HepG2 (cell line): ENCODE measurements at regions not wholly inside any gene's neighbourhood (a gene's known extent, or its start where the extent isn't known, plus 50 kb on each side); places are given as distances from the start of the nearest gene placed in this dataset.
A peak's percentile ranks its signal among the peaks of the same experiment; 100 is the strongest.

Source experiments
- ATAC-seq: fragments of 200-7000 bp; cut with Tn5 transposase; 3 replicates; pipeline ENCODE4 v1.9.1; 2020; ENCODE audit warnings: mild to moderate bottlenecking, moderate library complexity
- BruUV-seq: library from RNA; stranded (reverse); fragments of 400-500 nt; replicated peaks from 2 replicates; lab custom pipeline; 2021; lab: Mats Ljungman, UMichigan
- CTCF ChIA-PET: fragments of 300-600 bp; formaldehyde crosslinking; extraction: SDS; loops from one replicate; lab custom pipeline; 2021; ENCODE audit warnings: low total read pairs, inconsistent platforms, low intra/inter-chr PET ratio; lab: Yijun Ruan, JAX
- POLR2A ChIA-PET: fragments of 350-600 bp; sonication (Branson Sonifier 250); formaldehyde crosslinking; loops from one replicate; lab custom pipeline; 2020; ENCODE audit warnings: antibody characterized with exemption, inconsistent platforms; lab: Yijun Ruan, JAX
- DNase-seq: peaks from one replicate; pipeline ENCODE4 v3.0.0-alpha.2; 2015; ENCODE audit warnings: low spot score
- FAIRE-seq: peaks from 3 replicates; lab custom pipeline; 2011; peaks lifted over from hg19 to GRCh38; lab: Jason Lieb, UNC
- H2AFZ ChIP-seq: one replicate; pipeline ENCODE4 v1.6.1; 2011; ENCODE audit warnings: low read length, inconsistent platforms
- H3K27ac ChIP-seq: fragments of 300-600 bp; 3 replicates; pipeline ENCODE4 v1.8.0; 2011; ENCODE audit warnings: mixed run types, mild to moderate bottlenecking, mixed read lengths, low read length, inconsistent platforms; ENCODE audit not compliant: insufficient read depth; ENCODE audit errors: extremely low read length
- H3K27me3 ChIP-seq, 2 experiments: fragments of 200-600 bp in 1 of 2; 2 replicates in 1 of 2; 3 replicates in 1 of 2; pipeline versions ENCODE4 v1.6.0 to v1.8.0; 2011; ENCODE audit warnings: low read length in 2 of 2, mild to moderate bottlenecking in 2 of 2, moderate library complexity in 2 of 2, inconsistent platforms in 1 of 2; ENCODE audit not compliant: insufficient read depth in 2 of 2, control insufficient read depth in 1 of 2
- H3K36me3 ChIP-seq, 2 experiments: fragments of 200-600 bp in 1 of 2; replicated peaks in 1 of 2; 2 replicates in 1 of 2; 3 replicates in 1 of 2; pipeline versions ENCODE4 v1.5.1 to v1.8.0; 2011; ENCODE audit warnings: low read length in 2 of 2, inconsistent platforms in 1 of 2; ENCODE audit not compliant: insufficient read depth in 2 of 2, control insufficient read depth in 1 of 2
- H3K4me1 ChIP-seq: 2 replicates; pipeline ENCODE4 v1.5.1; 2012; ENCODE audit warnings: low read length, inconsistent platforms; ENCODE audit not compliant: insufficient read depth
- H3K4me2 ChIP-seq: 2 replicates; pipeline ENCODE4 v1.6.0; 2011; ENCODE audit warnings: low read depth, low read length, inconsistent platforms
- H3K4me3 ChIP-seq, 3 experiments: fragments of 200-600 bp in 1 of 3; sonication (generic), shearing (Covaris generic) in 1 of 3; replicated peaks in 1 of 3; 2 replicates each; pipeline ENCODE4 v1.5.1; 2011 to 2016; ENCODE audit warnings: low read length in 3 of 3, inconsistent platforms in 2 of 3, low read depth in 2 of 3, mild to moderate bottlenecking in 2 of 3, control low read depth in 1 of 3, mixed read lengths in 1 of 3; ENCODE audit not compliant: insufficient read depth in 1 of 3
- H3K79me2 ChIP-seq: one replicate; pipeline ENCODE4 v1.6.1; 2011; ENCODE audit warnings: low read length, inconsistent platforms; ENCODE audit not compliant: insufficient read depth
- H3K9ac ChIP-seq: 2 replicates; pipeline ENCODE4 v1.6.0; 2011; ENCODE audit warnings: mild to moderate bottlenecking, low read depth, low read length, inconsistent platforms; ENCODE audit not compliant: insufficient read depth
- H3K9me3 ChIP-seq: 2 replicates; pipeline ENCODE4 v1.5.1; 2012; ENCODE audit warnings: mild to moderate bottlenecking, low read length
- H4K20me1 ChIP-seq: 2 replicates; pipeline ENCODE4 v1.6.0; 2011; ENCODE audit warnings: inconsistent platforms, mild to moderate bottlenecking, low read length, moderate library complexity; ENCODE audit not compliant: insufficient read depth
- ATF7 ChIP-seq, 2 experiments: fragments of 450-650 bp in 1 of 2; sonication (generic) in 1 of 2; formaldehyde crosslinking in 1 of 2; IDR thresholded peaks; 2 replicates each; pipeline versions ENCODE4 v1.4.0 to v1.6.1; 2016 to 2020; ENCODE audit warnings: antibody characterized with exemption in 1 of 2, mild to moderate bottlenecking in 1 of 2, missing genetic modification reagents in 1 of 2
- BCL6 ChIP-seq: IDR thresholded peaks from 2 replicates; pipeline ENCODE4 v1.6.1; 2016; ENCODE audit warnings: missing genetic modification reagents, missing compliant biosample characterization
- CREB1 ChIP-seq, 2 experiments: fragments of 450-650 bp in 1 of 2; IDR thresholded peaks; 2 replicates each; pipeline ENCODE4 v1.6.1; 2016 to 2017; ENCODE audit warnings: control low read depth in 1 of 2, mild to moderate bottlenecking in 1 of 2, missing compliant biosample characterization in 1 of 2, missing genetic modification characterization in 1 of 2
- IKZF4 ChIP-seq: sonication (generic); formaldehyde crosslinking; IDR thresholded peaks from 2 replicates; pipeline ENCODE4 v1.5.1; 2020; ENCODE audit warnings: borderline replicate concordance, mild to moderate bottlenecking, low read depth, missing genetic modification reagents; ENCODE audit errors: not compliant biosample characterization
- PHF20 ChIP-seq: sonication (generic); formaldehyde crosslinking; IDR thresholded peaks from 2 replicates; pipeline ENCODE4 v1.5.0; 2020; ENCODE audit warnings: mild to moderate bottlenecking, missing genetic modification reagents
- PPARG ChIP-seq: conservative IDR thresholded peaks from 2 replicates; pipeline ENCODE4 v1.6.1; 2016; ENCODE audit warnings: missing biosample characterization, missing genetic modification reagents
- RARG ChIP-seq: sonication (generic); formaldehyde crosslinking; IDR thresholded peaks from 2 replicates; pipeline ENCODE4 v1.4.0; 2020; ENCODE audit warnings: low read depth, mild to moderate bottlenecking, missing genetic modification reagents
- RFX3 ChIP-seq: IDR thresholded peaks from 2 replicates; pipeline ENCODE4 v1.6.1; 2016; ENCODE audit warnings: missing biosample characterization, missing genetic modification reagents
- RFX5 ChIP-seq: IDR thresholded peaks from 2 replicates; pipeline ENCODE4 v1.6.1; 2011; ENCODE audit warnings: low read depth, low read length, improper control_type of control experiment
- RNF219 ChIP-seq: sonication (generic); formaldehyde crosslinking; IDR thresholded peaks from 2 replicates; pipeline ENCODE4 v1.5.0; 2020; ENCODE audit warnings: mild to moderate bottlenecking, missing genetic modification reagents
- RXRA ChIP-seq: sonication (generic); formaldehyde crosslinking; IDR thresholded peaks from 2 replicates; pipeline ENCODE4 v1.5.1; 2020; ENCODE audit warnings: missing genetic modification reagents
- SIX1 ChIP-seq: sonication (generic); formaldehyde crosslinking; IDR thresholded peaks from 2 replicates; pipeline ENCODE4 v1.4.0; 2020; ENCODE audit warnings: missing genetic modification reagents, borderline replicate concordance
- SP140L ChIP-seq: sonication (generic); formaldehyde crosslinking; IDR thresholded peaks from 2 replicates; pipeline ENCODE4 v1.4.0; 2020; ENCODE audit warnings: missing genetic modification reagents, borderline replicate concordance
- TBL1XR1 ChIP-seq: fragments of 150-350 bp; IDR thresholded peaks from 2 replicates; pipeline ENCODE4 v1.6.1; 2014; ENCODE audit warnings: borderline replicate concordance, low read length; ENCODE audit not compliant: partially characterized antibody
- XRCC5 ChIP-seq: fragments of 200-400 bp; formaldehyde crosslinking; optimal IDR thresholded peaks from 2 replicates; pipeline ENCODE3; 2017; ENCODE audit warnings: mild to moderate bottlenecking, low read length
- ZBTB42 ChIP-seq: sonication (generic); formaldehyde crosslinking; IDR thresholded peaks from 2 replicates; pipeline ENCODE4 v1.5.0; 2020; ENCODE audit warnings: mild to moderate bottlenecking, missing genetic modification reagents
- ZNF143 ChIP-seq: sonication (generic); formaldehyde crosslinking; IDR thresholded peaks from 2 replicates; pipeline ENCODE4 v1.4.0; 2020; ENCODE audit warnings: missing genetic modification reagents
- ZNF232 ChIP-seq: sonication (generic); formaldehyde crosslinking; IDR thresholded peaks from 2 replicates; pipeline ENCODE4 v1.4.0; 2020; ENCODE audit warnings: missing genetic modification reagents, borderline replicate concordance
- ZNF234 ChIP-seq: sonication (generic); formaldehyde crosslinking; conservative IDR thresholded peaks from 2 replicates; pipeline ENCODE4 v1.5.1; 2020; ENCODE audit warnings: mild to moderate bottlenecking, missing genetic modification reagents
- ZNF292 ChIP-seq: sonication (generic); formaldehyde crosslinking; IDR thresholded peaks from 2 replicates; pipeline ENCODE4 v1.8.1; 2022; ENCODE audit warnings: mild to moderate bottlenecking, low read depth, missing genetic modification reagents, borderline replicate concordance
- ZNF34 ChIP-seq: sonication (generic); formaldehyde crosslinking; IDR thresholded peaks from 2 replicates; pipeline ENCODE4 v1.4.0; 2020; ENCODE audit warnings: mild to moderate bottlenecking, missing genetic modification reagents, borderline replicate concordance
- WGBS: methylation state at CpG from one replicate; pipeline ENCODE4 v1.1.6; 2017; ENCODE audit warnings: low lambda C conversion rate; 5-methylcytosine and 5-hydroxymethylcytosine counted together
- in situ Hi-C: cut with HindIII; loops from 2 replicates; pipeline ENCODE4 v1.10.0; 2017; ENCODE audit warnings: low pct_unique_long_range_greater_than_20kb; ENCODE audit not compliant: extremely low pct_ligation_motif_present
- intact Hi-C: fragments of 100-400 bp; cut with micrococcal nuclease; formaldehyde crosslinking; loops from one replicate; pipeline ENCODE4 v1.10.0; 2022; ENCODE audit not compliant: unreplicated experiment

DNA sequence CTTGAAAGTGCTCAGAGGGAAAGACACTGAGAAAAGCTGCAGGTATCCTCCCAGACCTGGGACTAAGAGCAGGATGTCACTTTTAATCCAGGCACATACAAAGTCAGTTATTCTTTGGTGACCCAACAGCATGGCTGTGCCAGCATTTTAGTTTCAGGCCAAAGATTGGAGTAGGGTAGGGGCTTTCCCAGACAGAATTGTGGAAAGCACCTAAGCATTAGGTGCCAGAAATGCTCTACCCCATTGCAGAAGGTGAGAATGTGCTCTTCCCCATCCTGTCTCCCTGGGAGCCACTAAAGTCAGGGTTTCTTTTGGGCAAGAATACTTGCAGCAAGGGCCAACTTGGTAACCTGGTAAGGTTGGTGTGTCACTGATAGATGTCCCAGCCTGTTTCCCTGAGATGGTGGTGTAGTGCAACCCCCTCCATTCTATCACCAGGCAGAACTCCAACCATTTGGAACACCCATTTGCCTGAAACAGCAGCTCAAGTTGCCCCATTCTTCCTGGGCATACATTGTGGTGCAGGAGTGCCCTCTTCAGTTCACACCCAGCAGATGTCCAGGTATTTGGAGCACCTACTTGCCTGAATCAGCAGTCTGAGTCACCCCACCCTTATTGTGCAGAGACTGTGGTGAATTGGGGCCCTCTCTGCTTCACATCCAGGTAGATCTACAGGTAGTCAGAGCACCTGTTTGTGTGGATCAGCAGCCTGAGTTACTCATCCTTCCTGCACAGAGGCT lies 183.5 kb downstream of the ZC4H2 start (continued):
- no peak for TF ChIP-seq RNF219 (CRISPR knock-in tag)
- TF ChIP-seq RXRA (CRISPR knock-in tag): no peak
- no peak for TF ChIP-seq RFX5
- no peak for TF ChIP-seq ZNF34
- no peak for TF ChIP-seq ZBTB42
- no peak for TF ChIP-seq ZNF234 (CRISPR knock-in tag)
- TF ChIP-seq SP140L (CRISPR knock-in tag): no peak
- no peak for TF ChIP-seq ZNF143 (CRISPR knock-in tag)

GRCh38 chrX:64782923-64783322 lies 193.3 kb downstream of the ZC4H2 start:
- TF ChIP-seq RFX3: no peak
- no peak for TF ChIP-seq SIX1 (CRISPR knock-in tag)
- TF ChIP-seq BCL6: no peak
- no peak for TF ChIP-seq PPARG (CRISPR knock-in tag)
- peak; percentile 90 for TF ChIP-seq ATF7 (IDR thresholded peaks at IDR 0.05)
- no peak for TF ChIP-seq ATF7 (CRISPR knock-in tag; IDR thresholded peaks at IDR 0.05)
- TF ChIP-seq XRCC5: no peak
- no peak for TF ChIP-seq TBL1XR1
- no peak for TF ChIP-seq ZNF292 (CRISPR knock-in tag)
- TF ChIP-seq PHF20: no peak
- TF ChIP-seq ZNF232 (CRISPR knock-in tag): no peak
- TF ChIP-seq CREB1 (IDR thresholded peaks at IDR 0.05): peak; percentile 90
- TF ChIP-seq CREB1 (CRISPR knock-in tag; IDR thresholded peaks at IDR 0.05): no peak
- TF ChIP-seq RARG (CRISPR knock-in tag): no peak
- TF ChIP-seq IKZF4 (CRISPR knock-in tag): no peak
- in situ Hi-C loops (no loop called here), intact Hi-C loops (no loop called here)
- Histone ChIP-seq H3K9ac (no peak overlapping the region), H3K4me2 (no peak overlapping the region), H3K9me3 (peaks cover 5% of the 10 kb centered on the region; the same call in 1 of the 2 replicates), H3K4me1 (no peaks in the 10 kb centered on the region), H3K27ac (no peak overlapping the region), H3K79me2 (no peaks in the 10 kb centered on the region), H4K20me1 (no peaks in the 10 kb centered on the region), H3K4me3 (no peak overlapping the region), H3K36me3 (no peaks in the 10 kb centered on the region), H2AFZ (no peak overlapping the region), H3K27me3 (no peaks in the 10 kb centered on the region)
- no TSS peak for BruUV-seq
- ChIA-PET POLR2A (no interaction called here), CTCF (no interaction called here)
- no peak for FAIRE-seq
- DNase-seq: no peak
- ATAC-seq: no peak
- WGBS: 5% methylated on average over 5 of the region's 5 CpGs
